Panc1 (cell line): ENCODE measurements at regions not wholly inside any gene's neighbourhood (a gene's known extent, or its start where the extent isn't known, plus 50 kb on each side); places are given as distances from the start of the nearest gene placed in this dataset.

Experiments used
- POLR2AphosphoS5 ChIP-seq: IDR thresholded peaks from 2 replicates; pipeline ENCODE4 v1.6.1; 2012; ENCODE audit warnings: mild to moderate bottlenecking, low read depth, low read length, moderate library complexity
- TCF7L2 ChIP-seq: IDR thresholded peaks from 2 replicates; pipeline ENCODE4 v1.6.1; 2011; ENCODE audit warnings: mild to moderate bottlenecking, low read depth, low read length, inconsistent platforms
- TF ChIP-seq, protein P1 (sequence below): fragments of 450-650 bp; IDR thresholded peaks from 2 replicates; pipeline ENCODE4 v1.5.1; 2017; ENCODE audit warnings: mild to moderate bottlenecking
- TF ChIP-seq, protein P2 (sequence below), 2 experiments: IDR thresholded peaks; 2 replicates each; pipeline ENCODE4 v1.6.1; 2011 to 2012; ENCODE audit warnings: low read depth in 2 of 2, control low read depth in 1 of 2, low read length in 1 of 2, mild to moderate bottlenecking in 1 of 2, moderate library complexity in 1 of 2; ENCODE audit not compliant: insufficient read depth in 1 of 2

DNA sequence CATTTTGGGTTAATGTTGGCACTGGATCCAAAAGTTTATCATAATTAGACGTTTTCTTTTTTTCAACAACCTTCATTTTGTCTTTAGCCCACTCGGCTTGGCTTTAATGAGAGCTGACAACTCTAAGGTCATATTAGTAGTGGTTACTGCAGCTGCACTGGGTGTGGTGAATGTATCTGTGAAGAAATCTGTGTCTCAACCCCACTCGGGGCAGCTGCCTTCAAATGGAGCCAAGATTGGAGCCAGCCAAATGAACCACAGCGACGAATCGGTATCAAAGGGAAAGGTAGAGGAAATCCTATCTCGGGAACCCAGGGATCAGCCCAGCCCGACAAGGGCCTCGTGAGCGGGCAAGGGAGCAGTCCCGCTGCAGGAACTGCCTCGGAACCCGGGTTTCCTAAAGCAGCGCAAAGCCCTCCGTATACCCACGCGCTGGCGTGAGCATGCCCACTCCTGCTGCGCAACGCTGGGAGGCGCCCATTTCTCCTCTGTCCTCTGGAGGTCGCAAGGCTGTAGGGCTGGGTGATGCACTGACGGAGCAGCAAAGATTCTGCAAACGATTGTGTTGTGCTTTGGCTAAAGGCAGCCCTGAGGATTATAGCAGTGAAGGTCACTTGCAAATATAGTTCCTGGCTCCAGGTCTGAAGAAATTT, 98.7 kb upstream of the MBL2 start:
- TF ChIP-seq, protein P1, sequence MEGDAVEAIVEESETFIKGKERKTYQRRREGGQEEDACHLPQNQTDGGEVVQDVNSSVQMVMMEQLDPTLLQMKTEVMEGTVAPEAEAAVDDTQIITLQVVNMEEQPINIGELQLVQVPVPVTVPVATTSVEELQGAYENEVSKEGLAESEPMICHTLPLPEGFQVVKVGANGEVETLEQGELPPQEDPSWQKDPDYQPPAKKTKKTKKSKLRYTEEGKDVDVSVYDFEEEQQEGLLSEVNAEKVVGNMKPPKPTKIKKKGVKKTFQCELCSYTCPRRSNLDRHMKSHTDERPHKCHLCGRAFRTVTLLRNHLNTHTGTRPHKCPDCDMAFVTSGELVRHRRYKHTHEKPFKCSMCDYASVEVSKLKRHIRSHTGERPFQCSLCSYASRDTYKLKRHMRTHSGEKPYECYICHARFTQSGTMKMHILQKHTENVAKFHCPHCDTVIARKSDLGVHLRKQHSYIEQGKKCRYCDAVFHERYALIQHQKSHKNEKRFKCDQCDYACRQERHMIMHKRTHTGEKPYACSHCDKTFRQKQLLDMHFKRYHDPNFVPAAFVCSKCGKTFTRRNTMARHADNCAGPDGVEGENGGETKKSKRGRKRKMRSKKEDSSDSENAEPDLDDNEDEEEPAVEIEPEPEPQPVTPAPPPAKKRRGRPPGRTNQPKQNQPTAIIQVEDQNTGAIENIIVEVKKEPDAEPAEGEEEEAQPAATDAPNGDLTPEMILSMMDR, result no peak
- TF ChIP-seq, protein P2, sequence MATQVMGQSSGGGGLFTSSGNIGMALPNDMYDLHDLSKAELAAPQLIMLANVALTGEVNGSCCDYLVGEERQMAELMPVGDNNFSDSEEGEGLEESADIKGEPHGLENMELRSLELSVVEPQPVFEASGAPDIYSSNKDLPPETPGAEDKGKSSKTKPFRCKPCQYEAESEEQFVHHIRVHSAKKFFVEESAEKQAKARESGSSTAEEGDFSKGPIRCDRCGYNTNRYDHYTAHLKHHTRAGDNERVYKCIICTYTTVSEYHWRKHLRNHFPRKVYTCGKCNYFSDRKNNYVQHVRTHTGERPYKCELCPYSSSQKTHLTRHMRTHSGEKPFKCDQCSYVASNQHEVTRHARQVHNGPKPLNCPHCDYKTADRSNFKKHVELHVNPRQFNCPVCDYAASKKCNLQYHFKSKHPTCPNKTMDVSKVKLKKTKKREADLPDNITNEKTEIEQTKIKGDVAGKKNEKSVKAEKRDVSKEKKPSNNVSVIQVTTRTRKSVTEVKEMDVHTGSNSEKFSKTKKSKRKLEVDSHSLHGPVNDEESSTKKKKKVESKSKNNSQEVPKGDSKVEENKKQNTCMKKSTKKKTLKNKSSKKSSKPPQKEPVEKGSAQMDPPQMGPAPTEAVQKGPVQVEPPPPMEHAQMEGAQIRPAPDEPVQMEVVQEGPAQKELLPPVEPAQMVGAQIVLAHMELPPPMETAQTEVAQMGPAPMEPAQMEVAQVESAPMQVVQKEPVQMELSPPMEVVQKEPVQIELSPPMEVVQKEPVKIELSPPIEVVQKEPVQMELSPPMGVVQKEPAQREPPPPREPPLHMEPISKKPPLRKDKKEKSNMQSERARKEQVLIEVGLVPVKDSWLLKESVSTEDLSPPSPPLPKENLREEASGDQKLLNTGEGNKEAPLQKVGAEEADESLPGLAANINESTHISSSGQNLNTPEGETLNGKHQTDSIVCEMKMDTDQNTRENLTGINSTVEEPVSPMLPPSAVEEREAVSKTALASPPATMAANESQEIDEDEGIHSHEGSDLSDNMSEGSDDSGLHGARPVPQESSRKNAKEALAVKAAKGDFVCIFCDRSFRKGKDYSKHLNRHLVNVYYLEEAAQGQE (IDR thresholded peaks at IDR 0.05; ENCODE audit: insufficient read depth in 1 of 2, low read depth in 2 of 2, low read length in 1 of 2), result no peak
- TF ChIP-seq POLR2AphosphoS5 (no peak), TCF7L2 (no peak)
